Mucosa of descending colon (tissue), 3 donors: ENCODE measurements at regions not wholly inside any gene's neighbourhood (a gene's known extent, or its start where the extent isn't known, plus 50 kb on each side); places are given as distances from the start of the nearest gene placed in this dataset.

Experiments
- ATAC-seq: fragments of 200-7000 bp; cut with Tn5 transposase; one replicate; pipeline ENCODE4 v1.9.1; 2020; ENCODE audit warnings: mild to moderate bottlenecking, moderate library complexity
- DNase-seq, 3 donors: peaks; one replicate each; pipeline ENCODE4 v3.0.0-alpha.2; 2020
- H3K36me3 ChIP-seq: fragments of 200-600 bp; one replicate; pipeline ENCODE4 v1.8.0; 2021; ENCODE audit warnings: low read depth, mild to moderate bottlenecking
- H3K4me1 ChIP-seq: fragments of 200-600 bp; one replicate; pipeline ENCODE4 v1.8.0; 2021; ENCODE audit warnings: low read depth, mild to moderate bottlenecking
- H3K4me3 ChIP-seq: fragments of 200-600 bp; one replicate; pipeline ENCODE4 v1.8.0; 2021; ENCODE audit warnings: mild to moderate bottlenecking
- H3K9me3 ChIP-seq: fragments of 200-600 bp; one replicate; pipeline ENCODE4 v1.8.0; 2021; ENCODE audit warnings: mild to moderate bottlenecking
- CTCF ChIP-seq: fragments of 200-600 bp; IDR thresholded peaks from one replicate; pipeline ENCODE4 v1.8.0; 2022; ENCODE audit warnings: antibody characterized with exemption, mild to moderate bottlenecking
- intact Hi-C, 2 donors: fragments of 100-400 bp; cut with DNase I in 1 of 2; cut with micrococcal nuclease in 1 of 2; formaldehyde crosslinking; loops; one replicate each; pipeline versions ENCODE4 v1.11.0 to v1.11.1; 2022; cut with DNase I, micrococcal nuclease
- donor health status: DM: no; HTN: no; CAD: no; lungs with moderate emphysema.
- donor health status: DM: no; HTN: no; CAD: no.
- donor health status: DM: no; HTN: yes; CAD: no.

GRCh38 chr4:97197106-97197505 lies 946.2 kb downstream of the STPG2 start:
- ATAC-seq (no peak), DNase-seq (no peak)
- Histone ChIP-seq H3K4me1 (no peaks in the 10 kb centered on the region), H3K36me3 (no peaks in the 10 kb centered on the region), H3K4me3 (no peak overlapping the region), H3K9me3 (no peaks in the 10 kb centered on the region)
- intact Hi-C loops: no loop called here
- no peak for TF ChIP-seq CTCF

- ATAC-seq (no peak), DNase-seq (no peak)
- Histone ChIP-seq H3K4me1 (no peaks in the 10 kb centered on the region), H3K9me3 (no peaks in the 10 kb centered on the region), H3K4me3 (no peak overlapping the region), H3K36me3 (no peaks in the 10 kb centered on the region)
- no peak for TF ChIP-seq CTCF
- intact Hi-C loops: no loop called here
These were observed 934.5 kb downstream of the STPG2 start for GRCh38 chr4:97208749-97209148.

DNA sequence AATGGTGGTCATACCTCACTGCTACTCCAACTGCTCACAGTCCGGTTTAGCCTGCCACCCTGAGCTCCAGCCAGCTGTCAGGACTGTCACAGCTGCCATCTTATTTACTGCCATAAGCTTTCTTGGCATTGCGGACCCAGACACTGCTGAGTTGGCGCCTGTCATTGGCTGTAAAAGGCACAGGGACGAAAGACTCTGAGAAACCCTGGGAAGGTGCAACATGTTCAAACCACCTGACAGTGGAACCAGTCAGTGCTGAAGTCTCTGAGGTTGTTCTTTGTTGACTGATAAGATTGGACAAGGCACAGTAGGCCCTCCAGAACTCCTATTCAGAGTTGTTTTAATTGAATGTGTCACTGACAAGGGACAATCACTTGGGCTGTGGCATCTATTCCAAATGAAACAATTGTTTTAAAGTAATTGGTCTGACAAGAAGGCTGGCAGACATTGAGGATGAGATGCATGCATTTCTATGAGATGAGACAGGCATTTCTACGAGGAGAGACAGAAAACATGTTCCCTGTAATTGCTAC lies 927.8 kb downstream of the STPG2 start:
- no peaks in the 10 kb centered on the region for H3K9me3 ChIP-seq
- no peaks in the 10 kb centered on the region for H3K36me3 ChIP-seq
- DNase-seq (no peak), ATAC-seq (no peak)
- no peak overlapping the region for H3K4me3 ChIP-seq
- no peak for TF ChIP-seq CTCF
- intact Hi-C loops: no loop called here
- no peaks in the 10 kb centered on the region for H3K4me1 ChIP-seq

DNA sequence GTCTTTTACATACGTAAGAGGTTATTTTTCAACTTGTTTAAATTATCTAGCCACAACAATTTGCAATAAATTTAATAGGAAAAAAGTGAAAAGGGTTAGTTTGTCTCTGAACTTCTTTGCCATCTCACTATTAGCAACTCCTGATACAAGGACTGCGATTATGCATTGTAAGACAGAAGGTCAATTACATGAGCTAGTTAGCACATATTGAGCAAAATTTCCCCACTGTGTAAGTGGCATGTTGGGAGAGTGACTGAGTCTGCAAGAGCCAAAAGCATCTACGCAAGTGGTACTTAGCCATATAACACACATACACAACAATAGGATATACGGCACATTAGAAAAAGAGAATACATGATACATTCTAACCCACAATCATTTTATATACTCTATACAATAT lies 927.2 kb downstream of the STPG2 start:
- ATAC-seq (no peak), DNase-seq (no peak)
- intact Hi-C loops: no loop called here
- H3K36me3 ChIP-seq: no peaks in the 10 kb centered on the region
- no peak for TF ChIP-seq CTCF
- H3K9me3 ChIP-seq: no peaks in the 10 kb centered on the region
- no peak overlapping the region for H3K4me3 ChIP-seq
- H3K4me1 ChIP-seq: no peaks in the 10 kb centered on the region

DNA sequence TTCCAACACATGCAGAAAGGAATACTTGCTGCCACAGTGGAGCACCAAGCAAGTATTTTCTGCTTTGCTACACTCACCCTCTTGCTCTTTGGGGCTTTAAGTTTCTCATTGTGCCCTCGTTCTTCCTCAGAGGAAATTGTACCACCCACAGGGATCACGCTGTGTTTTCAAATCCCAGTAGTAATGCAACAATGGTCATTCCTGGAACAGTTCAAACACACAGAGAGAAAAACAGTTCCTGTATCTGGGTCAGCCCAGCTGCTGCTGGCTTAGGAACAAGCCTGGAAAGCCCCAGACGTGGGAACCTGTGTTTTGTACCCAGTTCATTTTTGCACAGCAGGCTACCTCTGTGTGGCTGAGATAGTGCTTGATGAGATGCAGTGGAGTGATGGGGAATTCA lies 907.8 kb downstream of the STPG2 start:
- intact Hi-C loops: no loop called here
- H3K4me3 ChIP-seq: no peak overlapping the region

More for the DNA sequence above, 907.8 kb downstream of the STPG2 start:
- TF ChIP-seq CTCF: no peak
- no peak for ATAC-seq
- DNase-seq: no peak
- H3K4me1 ChIP-seq: no peaks in the 10 kb centered on the region
- H3K36me3 ChIP-seq: no peaks in the 10 kb centered on the region
- no peaks in the 10 kb centered on the region for H3K9me3 ChIP-seq
